ENCODE measurements at regions not wholly inside any gene's neighbourhood (a gene's known extent, or its start where the extent isn't known, plus 50 kb on each side); places are given as distances from the start of the nearest gene placed in this dataset.

- Histone ChIP-seq H3K4ac (ENCODE audit: low read depth, low read length) (no peak overlapping the region; the same call in 1 of the 2 replicates), H2AFZ (ENCODE audit: low read length) (no peak overlapping the region)
Observed at GRCh38 chrX:98380106-98380505, 1496.4 kb downstream of the RPA4 start.

More at GRCh38 chrX:98380106-98380505, 1496.4 kb downstream of the RPA4 start:
- peaks cover 20 to 21% of the 10 kb centered on the region in 2 experiments for H3K9me3 Mint-ChIP-seq
- peak overlapping the region; percentile 87 to 96 (median 92); a peak in 6 of 7 replicates for H3K27ac Mint-ChIP-seq
- Histone ChIP-seq H2BK20ac (ENCODE audit: low read depth, low read length, poor library complexity, severe bottlenecking) (no peak overlapping the region), H4K8ac (replicated peaks; ENCODE audit: insufficient read length, low read depth, low read length) (no peak overlapping the region), H2BK12ac (ENCODE audit: insufficient read length, low read depth, low read length) (no peak overlapping the region), H3K14ac (ENCODE audit: insufficient read depth, low read length) (no peak overlapping the region), H3K23me2 (ENCODE audit: insufficient read length, low read depth, low read length, poor library complexity, severe bottlenecking) (peaks cover 3% of the 10 kb centered on the region), H3K79me2 (ENCODE audit: insufficient read depth, low read length) (no peaks in the 10 kb centered on the region), H2AK5ac (ENCODE audit: insufficient read length, low read length) (no peak overlapping the region), H3K18ac (ENCODE audit: insufficient read length, low read depth, low read length) (no peak overlapping the region), H2BK15ac (ENCODE audit: low read depth, low read length) (no peak overlapping the region; the same call in 1 of the 2 replicates), H3K79me1 (ENCODE audit: insufficient read depth, low read depth, low read length, poor library complexity, severe bottlenecking) (no peaks in the 10 kb centered on the region), H3K4me1 (ENCODE audit: insufficient read depth, low read length) (peaks cover 3% of the 10 kb centered on the region; the same call in 1 of the 2 replicates), H3T11ph (ENCODE audit: low read length) (peak overlapping the region; percentile 47), H2BK5ac (ENCODE audit: insufficient read length, low read length) (no peak overlapping the region), H3K27ac (ENCODE audit: insufficient read length, low read depth, low read length) (no peak overlapping the region), H4K20me1 (ENCODE audit: control insufficient read depth, insufficient read depth, insufficient read length) (no peaks in the 10 kb centered on the region), H4K91ac (ENCODE audit: insufficient read length, low read depth, low read length) (no peak overlapping the region), H3K4me2 (ENCODE audit: insufficient read depth, insufficient read length, low read length) (no peak overlapping the region), H3K23ac (ENCODE audit: insufficient read length, low read depth, low read length) (no peak overlapping the region), H3K27me3 (ENCODE audit: insufficient read depth, low read length) (no peaks in the 10 kb centered on the region), H4K5ac (ENCODE audit: insufficient read length, low read depth, low read length) (no peak overlapping the region), H3K56ac (ENCODE audit: insufficient read length, low read depth, low read length) (no peak overlapping the region), H3K9me3 (ENCODE audit: control insufficient read depth, low read depth, low read length) (peaks cover 12% of the 10 kb centered on the region), H2BK120ac (ENCODE audit: low read depth, low read length, poor library complexity, severe bottlenecking) (no peak overlapping the region), H3K9ac (ENCODE audit: extremely low read depth, insufficient read length, low read length) (no peak overlapping the region)
- peaks cover 30 to 46% of the 10 kb centered on the region in 2 experiments for H3K4me1 Mint-ChIP-seq
- DNase-seq, result peak; percentile 87
- no CpG with 5 or more reads among the region's 11 CpGs for WGBS (ENCODE audit: extremely low coverage, insufficient read length, low lambda C conversion rate)
- H3K27me3 Mint-ChIP-seq (ENCODE audit: low read depth), result peaks cover 3% of the 10 kb centered on the region; the same call in 1 of the 2 replicates
- peak; percentile 67 for TF ChIP-seq CTCF (conservative IDR thresholded peaks at IDR 0.05)
- H3K36me3 Mint-ChIP-seq (ENCODE audit: insufficient read depth in 1 of 3, low read depth in 3 of 3), result peaks cover 18 to 58% (median 25%) of the 10 kb centered on the region in 3 experiments
- H3K4me3 Mint-ChIP-seq, result peak overlapping the region; percentile 42 to 57

Measured in H9 (cell line).